HepG2 (cell line): ENCODE measurements at regions not wholly inside any gene's neighbourhood (a gene's known extent, or its start where the extent isn't known, plus 50 kb on each side); places are given as distances from the start of the nearest gene placed in this dataset.

Source experiments
- ATAC-seq: fragments of 200-7000 bp; cut with Tn5 transposase; 3 replicates; pipeline ENCODE4 v1.9.1; 2020; ENCODE audit warnings: mild to moderate bottlenecking, moderate library complexity
- BruUV-seq: library from RNA; stranded (reverse); fragments of 400-500 nt; replicated peaks from 2 replicates; lab custom pipeline; 2021; lab: Mats Ljungman, UMichigan
- CTCF ChIA-PET: fragments of 300-600 bp; formaldehyde crosslinking; extraction: SDS; loops from one replicate; lab custom pipeline; 2021; ENCODE audit warnings: low total read pairs, inconsistent platforms, low intra/inter-chr PET ratio; lab: Yijun Ruan, JAX
- POLR2A ChIA-PET: fragments of 350-600 bp; sonication (Branson Sonifier 250); formaldehyde crosslinking; loops from one replicate; lab custom pipeline; 2020; ENCODE audit warnings: antibody characterized with exemption, inconsistent platforms; lab: Yijun Ruan, JAX
- DNase-seq: peaks from one replicate; pipeline ENCODE4 v3.0.0-alpha.2; 2015; ENCODE audit warnings: low spot score
- FAIRE-seq: peaks from 3 replicates; lab custom pipeline; 2011; peaks lifted over from hg19 to GRCh38; lab: Jason Lieb, UNC
- H2AFZ ChIP-seq: one replicate; pipeline ENCODE4 v1.6.1; 2011; ENCODE audit warnings: low read length, inconsistent platforms
- H3K27ac ChIP-seq: fragments of 300-600 bp; 3 replicates; pipeline ENCODE4 v1.8.0; 2011; ENCODE audit warnings: mixed run types, mild to moderate bottlenecking, mixed read lengths, low read length, inconsistent platforms; ENCODE audit not compliant: insufficient read depth; ENCODE audit errors: extremely low read length
- H3K27me3 ChIP-seq, 2 experiments: fragments of 200-600 bp in 1 of 2; 2 replicates in 1 of 2; 3 replicates in 1 of 2; pipeline versions ENCODE4 v1.6.0 to v1.8.0; 2011; ENCODE audit warnings: low read length in 2 of 2, mild to moderate bottlenecking in 2 of 2, moderate library complexity in 2 of 2, inconsistent platforms in 1 of 2; ENCODE audit not compliant: insufficient read depth in 2 of 2, control insufficient read depth in 1 of 2
- H3K36me3 ChIP-seq, 2 experiments: fragments of 200-600 bp in 1 of 2; replicated peaks in 1 of 2; 2 replicates in 1 of 2; 3 replicates in 1 of 2; pipeline versions ENCODE4 v1.5.1 to v1.8.0; 2011; ENCODE audit warnings: low read length in 2 of 2, inconsistent platforms in 1 of 2; ENCODE audit not compliant: insufficient read depth in 2 of 2, control insufficient read depth in 1 of 2
- H3K4me1 ChIP-seq: 2 replicates; pipeline ENCODE4 v1.5.1; 2012; ENCODE audit warnings: low read length, inconsistent platforms; ENCODE audit not compliant: insufficient read depth
- H3K4me2 ChIP-seq: 2 replicates; pipeline ENCODE4 v1.6.0; 2011; ENCODE audit warnings: low read depth, low read length, inconsistent platforms
- H3K4me3 ChIP-seq, 3 experiments: fragments of 200-600 bp in 1 of 3; sonication (generic), shearing (Covaris generic) in 1 of 3; replicated peaks in 1 of 3; 2 replicates each; pipeline ENCODE4 v1.5.1; 2011 to 2016; ENCODE audit warnings: low read length in 3 of 3, inconsistent platforms in 2 of 3, low read depth in 2 of 3, mild to moderate bottlenecking in 2 of 3, control low read depth in 1 of 3, mixed read lengths in 1 of 3; ENCODE audit not compliant: insufficient read depth in 1 of 3
- H3K79me2 ChIP-seq: one replicate; pipeline ENCODE4 v1.6.1; 2011; ENCODE audit warnings: low read length, inconsistent platforms; ENCODE audit not compliant: insufficient read depth
- H3K9ac ChIP-seq: 2 replicates; pipeline ENCODE4 v1.6.0; 2011; ENCODE audit warnings: mild to moderate bottlenecking, low read depth, low read length, inconsistent platforms; ENCODE audit not compliant: insufficient read depth
- H3K9me3 ChIP-seq: 2 replicates; pipeline ENCODE4 v1.5.1; 2012; ENCODE audit warnings: mild to moderate bottlenecking, low read length
- H4K20me1 ChIP-seq: 2 replicates; pipeline ENCODE4 v1.6.0; 2011; ENCODE audit warnings: inconsistent platforms, mild to moderate bottlenecking, low read length, moderate library complexity; ENCODE audit not compliant: insufficient read depth
- NCOA5 ChIP-seq: sonication (generic); formaldehyde crosslinking; IDR thresholded peaks from 2 replicates; pipeline ENCODE4 v1.4.0; 2020; ENCODE audit warnings: missing genetic modification reagents
- SRF ChIP-seq: IDR thresholded peaks from 2 replicates; pipeline ENCODE4 v1.6.1; 2011; ENCODE audit warnings: mild to moderate bottlenecking, low read depth, low read length, moderate library complexity
- ZNF136 ChIP-seq: sonication (generic); formaldehyde crosslinking; IDR thresholded peaks from 2 replicates; pipeline ENCODE4 v1.8.1; 2022; ENCODE audit warnings: low read depth, mild to moderate bottlenecking, moderate library complexity, missing genetic modification reagents
- ZNF263 ChIP-seq: sonication (generic); formaldehyde crosslinking; IDR thresholded peaks from 2 replicates; pipeline ENCODE4 v1.4.0; 2020; ENCODE audit warnings: missing genetic modification reagents
- ZNF570 ChIP-seq: sonication (generic); formaldehyde crosslinking; IDR thresholded peaks from 2 replicates; pipeline ENCODE4 v1.4.0; 2020; ENCODE audit warnings: mild to moderate bottlenecking, missing genetic modification reagents, borderline replicate concordance
- ZNF615 ChIP-seq: sonication (generic); formaldehyde crosslinking; IDR thresholded peaks from 2 replicates; pipeline ENCODE4 v1.5.0; 2020; ENCODE audit warnings: mild to moderate bottlenecking, missing genetic modification reagents, borderline replicate concordance
- ZNF720 ChIP-seq: sonication (generic); formaldehyde crosslinking; IDR thresholded peaks from 2 replicates; pipeline ENCODE4 v1.4.0; 2020; ENCODE audit warnings: missing genetic modification reagents
- ZNF761 ChIP-seq: sonication (generic); formaldehyde crosslinking; conservative IDR thresholded peaks from 2 replicates; pipeline ENCODE4 v1.4.0; 2020; ENCODE audit warnings: mild to moderate bottlenecking, missing genetic modification reagents
- ZSCAN9 ChIP-seq: IDR thresholded peaks from 2 replicates; pipeline ENCODE4 v1.6.1; 2016; ENCODE audit warnings: borderline replicate concordance
- WGBS: methylation state at CpG from one replicate; pipeline ENCODE4 v1.1.6; 2017; ENCODE audit warnings: low lambda C conversion rate; 5-methylcytosine and 5-hydroxymethylcytosine counted together
- in situ Hi-C: cut with HindIII; loops from 2 replicates; pipeline ENCODE4 v1.10.0; 2017; ENCODE audit warnings: low pct_unique_long_range_greater_than_20kb; ENCODE audit not compliant: extremely low pct_ligation_motif_present
- intact Hi-C: fragments of 100-400 bp; cut with micrococcal nuclease; formaldehyde crosslinking; loops from one replicate; pipeline ENCODE4 v1.10.0; 2022; ENCODE audit not compliant: unreplicated experiment

- no peaks in the 10 kb centered on the region for H3K4me1 ChIP-seq
- 41% methylated on average over 2 of the region's 2 CpGs for WGBS
- FAIRE-seq (no peak), DNase-seq (no peak), ATAC-seq (no peak)
- POLR2A ChIA-PET = no interaction called here
- CTCF ChIA-PET = no interaction called here
- in situ Hi-C loops = no loop called here
- H3K4me2 ChIP-seq = no peak overlapping the region
- no peaks in the 10 kb centered on the region for H3K79me2 ChIP-seq
- no peaks in the 10 kb centered on the region for H3K27me3 ChIP-seq
- H2AFZ ChIP-seq = no peak overlapping the region
- no TSS peak for BruUV-seq
- no peak overlapping the region for H3K27ac ChIP-seq
- no peak overlapping the region for H3K9ac ChIP-seq
- intact Hi-C loops = no loop called here
- no peak overlapping the region for H3K4me3 ChIP-seq
- no peak for TF ChIP-seq ZNF136
- TF ChIP-seq NCOA5 (CRISPR knock-in tag) = no peak
- TF ChIP-seq SRF = no peak
- TF ChIP-seq ZNF761 (CRISPR knock-in tag) = no peak
- no peak for TF ChIP-seq ZSCAN9 (CRISPR knock-in tag)
- TF ChIP-seq ZNF615 (CRISPR knock-in tag) = no peak
- TF ChIP-seq ZNF570 (CRISPR knock-in tag) = no peak
- no peak for TF ChIP-seq ZNF720 (CRISPR knock-in tag)
- no peak for TF ChIP-seq ZNF263 (CRISPR knock-in tag)
- H3K9me3 ChIP-seq = no peaks in the 10 kb centered on the region
- no peaks in the 10 kb centered on the region for H4K20me1 ChIP-seq
- H3K36me3 ChIP-seq = no peaks in the 10 kb centered on the region
Observed at GRCh38 chr1:219460081-219460895, 152.6 kb downstream of the ZC3H11B start.
